ENCODE measurements at regions not wholly inside any gene's neighbourhood (a gene's known extent, or its start where the extent isn't known, plus 50 kb on each side); places are given as distances from the start of the nearest gene placed in this dataset.
"Not testable (repeated sequence)": the region's sequence is repeated elsewhere in the genome, so short reads cannot be mapped to it uniquely, and the experiment has no call there.

GRCh38 chr20:57786304-57786932, 76.6 kb upstream of the PMEPA1 start:
- no peak for DNase-seq (ENCODE audit: low read depth)

- no peak for DNase-seq (ENCODE audit: low read depth)
Observed at GRCh38 chr20:57785720-57786119, 75.9 kb upstream of the PMEPA1 start.

- DNase-seq (ENCODE audit: low read depth): no peak
Observed at GRCh38 chr20:57785061-57785460, 75.2 kb upstream of the PMEPA1 start.

- DNase-seq (ENCODE audit: low read depth): no peak
Observed at GRCh38 chr20:57783956-57784837, 74.4 kb upstream of the PMEPA1 start.

- no peak for DNase-seq (ENCODE audit: low read depth)
Observed at GRCh38 chr20:57783196-57783595, 73.4 kb upstream of the PMEPA1 start.

GRCh38 chr20:57782631-57783041, 72.8 kb upstream of the PMEPA1 start:
- DNase-seq (ENCODE audit: low read depth): no peak

GRCh38 chr20:57781901-57782300, 72.1 kb upstream of the PMEPA1 start:
- DNase-seq (ENCODE audit: low read depth): no peak

GRCh38 chr20:57780906-57781305, 71.1 kb upstream of the PMEPA1 start:
- DNase-seq (ENCODE audit: low read depth): no peak

GRCh38 chr20:57780398-57780797, 70.6 kb upstream of the PMEPA1 start:
- DNase-seq (ENCODE audit: low read depth): no peak

- DNase-seq (ENCODE audit: low read depth): no peak
Observed at GRCh38 chr20:57779401-57780003, 69.7 kb upstream of the PMEPA1 start.

- DNase-seq (ENCODE audit: low read depth): no peak
Observed at GRCh38 chr20:57777911-57778310, 68.1 kb upstream of the PMEPA1 start.

GRCh38 chr20:57774951-57775350, 65.1 kb upstream of the PMEPA1 start:
- no peak for DNase-seq (ENCODE audit: low read depth)

- no peak for DNase-seq (ENCODE audit: low read depth)
Observed at GRCh38 chr20:57774111-57774880, 64.5 kb upstream of the PMEPA1 start.

- DNase-seq (ENCODE audit: low read depth): no peak
Observed at GRCh38 chr20:57773059-57773815, 63.4 kb upstream of the PMEPA1 start.

GRCh38 chr20:57772349-57772964, 62.6 kb upstream of the PMEPA1 start:
- DNase-seq (ENCODE audit: low read depth): peak; percentile 1

- DNase-seq (ENCODE audit: low read depth): no peak
Observed at GRCh38 chr20:57770852-57771720, 61.3 kb upstream of the PMEPA1 start.

- DNase-seq (ENCODE audit: low read depth): not testable (repeated sequence)
Observed at GRCh38 chr20:57770401-57770800, 60.6 kb upstream of the PMEPA1 start.

- no peak for DNase-seq (ENCODE audit: low read depth)
Observed at GRCh38 chr20:57769756-57770155, 59.9 kb upstream of the PMEPA1 start.

GRCh38 chr20:57768519-57768918, 58.7 kb upstream of the PMEPA1 start:
- DNase-seq (ENCODE audit: low read depth): no peak

- no peak for DNase-seq (ENCODE audit: low read depth)
Observed at GRCh38 chr20:57767441-57767840, 57.6 kb upstream of the PMEPA1 start.

Data from amniotic epithelial cell (primary cell).